GM18505 (cell line): ENCODE measurements at regions not wholly inside any gene's neighbourhood (a gene's known extent, or its start where the extent isn't known, plus 50 kb on each side); places are given as distances from the start of the nearest gene placed in this dataset.

Experiments
- ATAC-seq: cut with Tn5 transposase; IDR thresholded peaks from one replicate; pipeline ENCODE4 v1.9.1; 2021; ENCODE audit not compliant: unreplicated experiment
- POLR2A ChIP-seq: IDR thresholded peaks from 4 replicates; pipeline ENCODE4 v1.6.1; 2011; ENCODE audit warnings: borderline replicate concordance; ENCODE audit not compliant: insufficient read depth, insufficient read length; ENCODE audit errors: extremely low read depth

DNA sequence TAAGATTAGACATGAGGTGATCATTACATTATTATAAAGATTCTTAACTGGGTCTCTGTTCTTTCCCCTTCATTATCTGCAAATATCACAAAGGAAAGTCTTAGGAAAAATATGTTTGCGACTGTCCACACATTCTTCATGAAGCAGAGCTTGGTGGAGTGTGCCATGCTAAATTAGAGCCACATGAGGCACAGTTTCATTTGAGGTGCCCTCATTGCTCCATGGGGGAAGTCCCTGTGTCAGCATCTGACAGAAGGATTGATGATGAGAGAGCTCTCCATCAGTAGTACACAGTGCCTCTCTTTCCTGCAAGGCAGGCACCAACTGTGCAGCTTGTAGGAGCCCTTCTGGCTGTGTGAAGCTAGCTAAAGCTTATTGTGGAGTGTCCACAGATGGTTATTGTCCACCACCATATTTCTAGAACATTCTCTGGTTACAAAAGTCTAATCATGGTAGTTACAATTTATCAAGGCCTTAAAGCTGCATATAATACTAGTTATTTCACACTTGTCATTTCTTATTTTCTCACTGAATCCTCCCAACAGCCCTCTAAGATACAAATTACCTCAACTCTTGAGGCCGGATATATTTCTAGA is 63.9 kb downstream of the C9orf152 start:
- ATAC-seq, result peak; percentile 54
- no peak for TF ChIP-seq POLR2A

DNA sequence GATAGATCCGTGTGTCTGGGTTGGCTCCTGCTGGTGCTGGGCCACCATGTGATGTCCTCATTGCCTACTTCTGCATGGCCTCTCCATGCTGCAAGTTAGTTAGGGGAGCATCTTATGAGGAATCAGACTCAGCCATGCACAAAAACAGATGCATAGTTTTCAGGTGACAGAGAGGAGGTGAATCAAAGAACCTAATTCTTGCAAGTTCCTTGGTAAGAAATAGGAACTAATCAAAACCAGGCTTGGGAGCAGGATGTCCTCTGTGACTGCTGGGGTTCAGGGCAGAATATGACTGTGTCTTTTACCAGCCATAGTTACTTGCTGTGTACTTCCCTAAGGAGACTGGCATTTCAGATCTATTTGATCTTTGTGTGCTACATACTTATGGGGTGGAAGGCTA is 61.6 kb downstream of the C9orf152 start:
- no peak for TF ChIP-seq POLR2A
- ATAC-seq, result no peak

DNA sequence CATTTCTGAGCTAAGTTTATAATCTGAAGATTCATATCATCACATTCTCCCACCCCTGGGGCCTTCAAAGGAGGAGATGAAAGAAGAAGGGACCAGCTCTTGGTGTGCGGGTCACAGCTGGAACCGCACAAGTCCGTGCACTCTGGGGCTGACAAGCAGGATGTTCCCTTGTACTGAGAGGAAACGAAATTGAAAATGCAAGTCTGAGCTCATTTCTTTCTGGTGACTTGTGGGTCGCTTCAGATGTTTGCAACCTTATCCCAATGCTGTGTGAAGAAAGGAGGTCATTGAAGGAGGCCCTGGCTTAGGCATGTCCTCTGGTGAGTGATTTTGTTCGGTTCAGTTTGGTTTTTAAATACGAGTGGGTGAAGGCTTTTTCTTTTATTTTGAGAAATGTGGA is 59.6 kb downstream of the C9orf152 start:
- TF ChIP-seq POLR2A, result peak; percentile 66
- peak; percentile 70 for ATAC-seq

DNA sequence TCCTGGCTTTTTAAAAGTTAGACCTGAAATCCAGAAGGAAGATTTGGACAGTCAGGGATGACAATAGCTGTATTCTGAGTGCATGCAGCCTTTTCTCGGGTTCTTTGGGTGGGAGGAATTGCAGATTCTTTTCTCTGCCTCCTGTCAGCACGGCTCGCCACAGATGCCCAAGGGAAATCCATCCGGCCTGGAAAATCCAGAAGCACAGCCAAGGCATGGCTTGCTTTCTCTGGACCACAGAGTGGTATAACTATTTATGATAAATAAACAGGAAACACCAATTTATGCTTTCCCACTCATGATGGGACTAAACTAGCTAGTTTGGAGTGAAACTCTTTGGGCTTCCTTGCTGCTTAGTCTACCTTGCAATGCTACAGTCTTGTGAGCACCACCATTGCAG is 59.1 kb downstream of the C9orf152 start:
- TF ChIP-seq POLR2A, result no peak
- ATAC-seq, result no peak
